ENCODE measurements at regions not wholly inside any gene's neighbourhood (a gene's known extent, or its start where the extent isn't known, plus 50 kb on each side); places are given as distances from the start of the nearest gene placed in this dataset.
A peak's percentile ranks its signal among the peaks of the same experiment; 100 is the strongest.

GRCh38 chr2:226529556-226529955 is 270.1 kb downstream of the IRS1 start:
- TF ChIP-seq, protein P1, sequence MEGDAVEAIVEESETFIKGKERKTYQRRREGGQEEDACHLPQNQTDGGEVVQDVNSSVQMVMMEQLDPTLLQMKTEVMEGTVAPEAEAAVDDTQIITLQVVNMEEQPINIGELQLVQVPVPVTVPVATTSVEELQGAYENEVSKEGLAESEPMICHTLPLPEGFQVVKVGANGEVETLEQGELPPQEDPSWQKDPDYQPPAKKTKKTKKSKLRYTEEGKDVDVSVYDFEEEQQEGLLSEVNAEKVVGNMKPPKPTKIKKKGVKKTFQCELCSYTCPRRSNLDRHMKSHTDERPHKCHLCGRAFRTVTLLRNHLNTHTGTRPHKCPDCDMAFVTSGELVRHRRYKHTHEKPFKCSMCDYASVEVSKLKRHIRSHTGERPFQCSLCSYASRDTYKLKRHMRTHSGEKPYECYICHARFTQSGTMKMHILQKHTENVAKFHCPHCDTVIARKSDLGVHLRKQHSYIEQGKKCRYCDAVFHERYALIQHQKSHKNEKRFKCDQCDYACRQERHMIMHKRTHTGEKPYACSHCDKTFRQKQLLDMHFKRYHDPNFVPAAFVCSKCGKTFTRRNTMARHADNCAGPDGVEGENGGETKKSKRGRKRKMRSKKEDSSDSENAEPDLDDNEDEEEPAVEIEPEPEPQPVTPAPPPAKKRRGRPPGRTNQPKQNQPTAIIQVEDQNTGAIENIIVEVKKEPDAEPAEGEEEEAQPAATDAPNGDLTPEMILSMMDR (IDR thresholded peaks at IDR 0.05; ENCODE audit: low read length, missing control alignments), result no peak
- no peak overlapping the region for H3K4me3 ChIP-seq (replicated peaks; ENCODE audit: low read depth, low read length)
- DNase-seq (ENCODE audit: low read depth), result no peak

DNA sequence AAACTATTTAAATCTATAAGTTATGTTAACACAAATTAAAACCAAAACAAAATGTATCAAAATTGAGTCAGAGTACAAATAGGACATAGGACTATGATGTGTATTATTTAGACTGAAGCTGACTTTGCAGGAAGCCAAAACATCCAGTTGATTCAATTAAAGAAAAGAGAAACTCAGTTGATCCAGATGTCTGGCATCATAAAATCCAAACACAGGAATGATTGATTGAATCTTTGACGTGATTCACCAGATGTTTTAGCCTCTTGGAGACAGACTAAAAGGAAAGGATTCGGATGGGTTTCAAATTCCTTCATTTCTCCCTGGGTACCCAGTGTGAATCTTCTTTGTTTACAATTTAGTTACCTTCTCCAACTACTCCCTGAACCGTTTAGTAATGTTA is 272.9 kb downstream of the IRS1 start:
- TF ChIP-seq, protein P1 (IDR thresholded peaks at IDR 0.05; ENCODE audit: low read length, missing control alignments), result no peak
- no peak overlapping the region for H3K4me3 ChIP-seq (replicated peaks; ENCODE audit: low read depth, low read length)
- DNase-seq (ENCODE audit: low read depth), result no peak

DNA sequence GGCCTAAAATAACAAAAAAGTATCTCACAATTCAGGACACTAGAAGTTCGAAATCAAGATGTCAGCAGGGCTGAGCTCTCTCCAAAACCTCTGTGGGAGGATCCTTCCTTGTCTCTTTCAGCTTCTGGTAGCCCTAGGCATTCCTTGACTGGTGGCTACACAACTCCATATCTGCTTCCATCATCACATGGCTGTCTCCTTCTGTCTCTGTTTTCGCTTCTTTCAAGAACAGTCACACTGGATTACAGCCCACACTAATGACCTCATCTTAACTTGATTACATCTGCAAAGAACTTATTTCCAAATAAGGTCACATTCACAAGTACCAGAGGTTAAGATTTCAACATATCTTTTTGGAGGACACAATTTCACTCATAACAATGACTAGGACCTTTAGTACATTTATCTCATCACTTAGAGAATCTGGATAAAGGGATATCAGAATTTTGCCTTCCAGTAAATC is 275.2 kb downstream of the IRS1 start:
- TF ChIP-seq, protein P1 (IDR thresholded peaks at IDR 0.05; ENCODE audit: low read length, missing control alignments), result no peak
- peak; percentile 94 for DNase-seq (ENCODE audit: low read depth)
- no peak overlapping the region for H3K4me3 ChIP-seq (replicated peaks; ENCODE audit: low read depth, low read length)

DNA sequence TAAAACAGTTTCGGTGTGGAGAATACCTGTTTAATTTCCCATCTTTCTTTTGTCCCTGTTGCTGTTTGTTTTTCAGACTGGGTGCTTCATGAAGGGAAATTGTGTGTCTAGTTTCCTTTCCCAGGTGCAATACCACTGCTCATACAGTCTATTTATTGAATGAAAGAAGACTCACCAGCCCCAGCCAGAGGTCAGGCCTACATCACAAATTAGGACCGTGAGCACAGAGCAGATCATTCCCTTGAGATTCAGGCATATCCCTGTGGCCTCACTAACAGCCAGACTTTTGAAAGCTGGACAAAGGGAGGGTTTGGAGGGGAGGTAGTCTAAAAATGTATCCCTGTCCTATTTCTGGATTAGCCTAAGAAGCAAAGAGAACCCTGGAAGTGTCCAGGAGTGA is 278.9 kb downstream of the IRS1 start:
- no peak overlapping the region for H3K4me3 ChIP-seq (replicated peaks; ENCODE audit: low read depth, low read length)
- TF ChIP-seq, protein P1 (IDR thresholded peaks at IDR 0.05; ENCODE audit: low read length, missing control alignments), result no peak
- no peak for DNase-seq (ENCODE audit: low read depth)

DNA sequence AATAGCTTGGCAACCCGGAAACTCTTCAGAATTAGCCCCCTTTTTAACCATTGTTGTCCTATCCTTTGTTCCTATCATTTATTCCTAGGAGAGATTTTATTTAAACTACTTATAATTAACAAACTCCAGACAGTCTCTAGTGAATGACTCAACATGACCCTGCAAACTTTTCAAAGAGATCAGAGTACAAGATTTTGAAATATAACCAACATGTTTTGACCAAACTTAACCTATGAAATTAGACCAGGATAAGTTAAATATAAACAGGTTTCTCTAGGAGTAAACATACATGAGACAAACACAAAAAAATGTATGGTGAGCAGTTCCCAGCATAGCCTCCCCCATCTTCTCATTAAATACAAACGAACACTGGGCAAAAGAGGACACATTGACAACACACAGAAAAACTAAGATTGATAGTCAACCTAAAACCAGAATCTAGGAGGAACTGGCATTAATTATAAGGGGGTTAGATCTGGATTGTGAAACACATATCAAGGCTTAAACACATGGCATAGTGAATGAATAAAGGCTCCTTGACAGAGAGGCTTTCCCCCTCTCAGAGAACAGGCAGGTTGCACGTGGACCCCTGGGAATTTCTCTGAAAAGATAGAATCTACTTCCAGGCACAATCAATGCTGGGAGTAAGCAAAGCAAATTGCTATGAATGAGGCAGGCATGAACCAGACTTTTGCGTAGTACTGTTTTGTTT is 284.1 kb downstream of the IRS1 start:
- no peak for DNase-seq (ENCODE audit: low read depth)
- TF ChIP-seq, protein P1 (IDR thresholded peaks at IDR 0.05; ENCODE audit: low read length, missing control alignments), result no peak
- no peak overlapping the region for H3K4me3 ChIP-seq (replicated peaks; ENCODE audit: low read depth, low read length)

DNA sequence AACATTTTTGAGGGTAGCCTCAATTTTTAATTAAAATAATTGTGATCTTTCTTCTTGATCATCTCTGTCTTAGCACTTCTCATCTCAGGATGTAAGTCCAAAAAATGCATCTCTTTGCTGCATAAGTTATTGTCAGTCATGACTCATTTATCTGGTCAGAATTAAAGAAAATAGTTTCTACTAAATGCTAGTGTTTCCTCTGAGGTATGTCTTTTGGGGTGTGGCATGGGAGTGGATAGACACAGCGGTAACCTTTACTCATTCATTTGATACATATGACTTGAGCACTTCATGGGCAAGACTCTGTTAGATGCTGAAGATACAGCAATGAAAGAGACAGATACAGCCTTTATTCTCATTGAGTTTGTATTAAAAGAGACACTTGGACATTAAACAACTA is 284.7 kb downstream of the IRS1 start:
- H3K4me3 ChIP-seq (replicated peaks; ENCODE audit: low read depth, low read length), result no peak overlapping the region
- TF ChIP-seq, protein P1 (IDR thresholded peaks at IDR 0.05; ENCODE audit: low read length, missing control alignments), result no peak
- DNase-seq (ENCODE audit: low read depth), result no peak

DNA sequence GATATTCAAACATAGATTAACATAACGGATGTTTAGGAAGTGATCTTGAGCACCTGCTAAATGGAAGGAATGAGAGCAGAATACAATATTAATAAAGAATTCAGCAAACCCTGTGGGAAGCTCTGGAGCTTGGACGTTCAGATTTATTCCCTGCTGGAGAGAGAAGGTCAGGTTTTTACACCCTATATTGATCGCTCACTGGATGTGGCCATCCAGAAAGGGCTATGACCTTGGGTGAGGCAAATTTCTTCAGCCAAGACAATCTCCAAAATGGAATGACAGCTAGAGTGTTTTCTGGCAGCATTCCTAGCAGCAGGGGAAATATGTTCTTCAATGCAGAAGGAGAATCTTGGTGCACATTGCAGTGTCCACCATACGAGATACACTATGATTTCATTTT is 288.3 kb downstream of the IRS1 start:
- no peak for DNase-seq (ENCODE audit: low read depth)
- TF ChIP-seq, protein P1 (IDR thresholded peaks at IDR 0.05; ENCODE audit: low read length, missing control alignments), result no peak
- H3K4me3 ChIP-seq (replicated peaks; ENCODE audit: low read depth, low read length), result no peak overlapping the region

All from fibroblast of pulmonary artery (primary cell).